H1 (cell line): ENCODE measurements at regions not wholly inside any gene's neighbourhood (a gene's known extent, or its start where the extent isn't known, plus 50 kb on each side); places are given as distances from the start of the nearest gene placed in this dataset.

Experiments used
- TF ChIP-seq, protein P1 (sequence below): IDR thresholded peaks from 2 replicates; pipeline ENCODE4 v1.6.1; 2011; ENCODE audit warnings: low read length, improper control_type of control experiment

- TF ChIP-seq, protein P1, sequence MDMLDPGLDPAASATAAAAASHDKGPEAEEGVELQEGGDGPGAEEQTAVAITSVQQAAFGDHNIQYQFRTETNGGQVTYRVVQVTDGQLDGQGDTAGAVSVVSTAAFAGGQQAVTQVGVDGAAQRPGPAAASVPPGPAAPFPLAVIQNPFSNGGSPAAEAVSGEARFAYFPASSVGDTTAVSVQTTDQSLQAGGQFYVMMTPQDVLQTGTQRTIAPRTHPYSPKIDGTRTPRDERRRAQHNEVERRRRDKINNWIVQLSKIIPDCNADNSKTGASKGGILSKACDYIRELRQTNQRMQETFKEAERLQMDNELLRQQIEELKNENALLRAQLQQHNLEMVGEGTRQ, result no peak
Observed at GRCh38 chr10:130480491-130480890, 344.3 kb downstream of the GLRX3 start (continued).
